Occipital lobe (tissue), 1 donor: ENCODE measurements at regions not wholly inside any gene's neighbourhood (a gene's known extent, or its start where the extent isn't known, plus 50 kb on each side); places are given as distances from the start of the nearest gene placed in this dataset.
"Not testable (repeated sequence)": the region's sequence is repeated elsewhere in the genome, so short reads cannot be mapped to it uniquely, and the experiment has no call there.

Experiments
- DNase-seq: peaks from one replicate; lab custom pipeline; 2025; lab: John Stamatoyannopoulos, UW

DNA sequence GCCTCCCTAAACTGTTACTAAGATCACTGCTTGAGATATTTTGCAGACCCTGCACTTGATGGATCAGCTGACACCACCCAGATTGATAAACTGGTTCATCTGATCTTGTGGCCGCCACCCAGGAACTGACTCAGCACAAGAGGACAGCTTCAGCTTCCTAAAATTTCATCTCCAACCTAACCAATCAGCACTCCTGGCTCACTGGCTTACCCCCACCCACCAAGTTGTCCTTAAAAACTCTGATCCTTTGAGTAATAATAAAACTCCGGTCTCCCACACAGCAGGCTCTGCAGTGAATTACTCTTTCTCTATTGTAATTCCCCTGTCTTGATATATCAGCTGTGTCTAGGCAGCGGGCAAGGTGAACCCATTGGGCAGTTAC, 174.8 kb downstream of the UTP18 start:
- DNase-seq: no peak

DNA sequence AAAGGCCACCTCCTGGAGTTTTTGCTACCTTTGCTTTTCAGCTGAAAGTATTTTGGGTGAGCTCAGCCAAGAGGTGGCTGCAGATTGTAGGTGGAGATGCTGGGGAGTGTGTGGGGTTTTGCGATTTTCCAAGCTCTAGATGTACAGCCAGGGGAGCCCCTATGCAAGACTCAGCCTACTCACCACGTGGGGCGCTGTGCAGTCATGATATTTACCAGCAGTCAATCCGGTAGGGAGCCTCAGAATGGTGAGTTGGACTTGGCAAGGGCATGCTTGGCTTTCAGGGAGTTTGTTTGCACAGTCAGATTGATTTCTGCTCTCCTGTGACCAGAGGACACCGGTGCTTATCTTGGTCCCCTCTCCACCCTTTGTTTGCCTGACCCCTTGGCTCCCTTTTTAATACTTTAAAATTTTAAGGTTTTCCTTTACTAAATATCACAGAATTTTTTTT, 175.3 kb downstream of the UTP18 start:
- peak; percentile 14 for DNase-seq

DNA sequence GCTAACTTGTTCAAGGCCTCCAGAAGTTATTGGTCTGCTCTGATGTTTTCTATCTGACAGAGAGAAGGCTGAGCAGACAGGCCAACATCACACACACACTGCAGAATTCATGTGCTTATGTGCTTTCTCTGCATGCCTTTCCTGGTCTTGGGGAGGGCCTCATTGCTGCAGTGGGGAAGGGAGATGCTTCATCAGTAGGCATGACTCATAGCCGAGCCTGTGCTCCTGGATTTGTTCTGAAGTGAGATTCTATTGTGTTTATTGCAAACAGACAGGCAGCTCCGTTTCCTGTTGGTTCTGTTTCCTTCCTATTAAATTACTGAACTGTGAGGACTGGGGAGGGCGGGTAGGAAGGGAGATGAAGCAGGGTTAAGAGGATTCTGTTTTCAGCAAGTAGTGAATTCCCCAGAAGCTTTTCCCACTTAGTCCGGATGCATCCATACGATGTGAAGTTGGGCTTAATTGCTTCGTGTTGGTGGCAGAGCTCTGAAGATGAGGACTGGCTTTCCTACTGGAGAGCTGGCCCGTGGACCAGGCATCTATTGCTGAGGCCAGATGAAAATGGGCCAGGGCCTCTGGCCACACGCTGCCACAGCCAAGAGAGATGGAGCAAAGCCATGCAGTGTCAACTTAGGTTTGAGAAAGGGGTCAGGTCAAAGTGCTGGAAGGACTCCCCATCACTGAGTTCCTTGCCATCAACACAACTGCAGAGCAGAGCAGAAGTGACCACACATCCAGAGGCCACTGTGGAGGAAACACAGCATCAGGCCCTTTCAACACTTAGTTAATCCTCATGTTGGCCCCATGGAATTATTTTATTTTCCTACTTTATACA, 179.3 kb downstream of the UTP18 start:
- peak; percentile 19 for DNase-seq

DNA sequence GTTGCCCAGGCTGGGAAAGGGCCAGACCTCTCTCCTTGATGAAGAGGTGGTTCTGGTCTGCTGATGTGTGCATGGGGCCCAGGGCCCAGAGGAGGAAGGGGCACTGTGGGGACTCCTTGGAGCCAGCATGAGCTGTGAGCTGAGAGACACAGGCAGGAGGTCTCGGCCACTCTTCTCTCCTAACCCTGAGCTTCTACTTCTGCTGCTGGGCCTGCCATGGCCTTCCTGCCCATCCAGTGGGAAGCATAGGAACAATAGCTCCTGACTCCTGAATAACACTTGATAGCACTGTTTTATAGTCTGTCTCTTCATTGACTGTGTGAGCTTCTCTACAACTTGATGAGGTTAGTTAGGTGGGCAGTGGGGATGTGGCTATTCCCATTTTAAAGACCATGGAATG, 181.1 kb downstream of the UTP18 start:
- no peak for DNase-seq

DNA sequence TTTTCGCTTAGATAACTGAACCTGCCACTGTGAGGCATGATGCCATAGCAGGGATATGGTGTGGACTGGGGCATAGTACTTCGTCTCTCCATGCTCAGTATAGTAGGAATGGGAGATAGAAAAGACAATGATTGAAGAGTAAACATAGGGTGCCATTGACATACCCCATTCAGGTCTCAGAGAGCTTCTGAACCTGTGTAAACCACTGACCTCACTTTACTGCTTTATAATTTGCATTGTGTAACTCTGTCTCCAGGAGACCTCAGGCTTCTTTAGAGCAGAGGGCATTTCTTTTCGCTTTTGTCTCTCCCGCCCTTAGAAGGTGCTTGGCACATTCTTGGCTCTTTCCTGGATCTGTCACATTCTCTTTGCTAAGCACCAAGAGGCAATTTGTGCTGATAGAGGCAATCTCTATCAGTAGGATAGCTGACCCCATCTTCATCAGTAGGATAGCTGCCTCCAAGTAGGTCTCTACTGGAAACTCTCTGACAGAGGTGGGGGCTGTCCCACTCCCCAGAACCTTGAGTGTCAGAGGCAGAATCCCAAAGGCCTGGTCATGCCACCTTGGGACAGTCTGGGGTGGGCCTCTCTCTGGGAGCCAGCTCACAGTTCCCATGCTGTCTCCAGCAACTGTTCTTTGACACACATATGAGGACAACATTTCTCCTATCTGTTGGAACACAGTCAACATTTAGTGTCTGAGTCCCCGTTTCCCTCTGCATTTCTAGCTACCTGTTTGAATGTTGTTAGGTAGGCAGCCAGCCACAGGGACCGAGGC, 181.9 kb downstream of the UTP18 start:
- DNase-seq: no peak

DNA sequence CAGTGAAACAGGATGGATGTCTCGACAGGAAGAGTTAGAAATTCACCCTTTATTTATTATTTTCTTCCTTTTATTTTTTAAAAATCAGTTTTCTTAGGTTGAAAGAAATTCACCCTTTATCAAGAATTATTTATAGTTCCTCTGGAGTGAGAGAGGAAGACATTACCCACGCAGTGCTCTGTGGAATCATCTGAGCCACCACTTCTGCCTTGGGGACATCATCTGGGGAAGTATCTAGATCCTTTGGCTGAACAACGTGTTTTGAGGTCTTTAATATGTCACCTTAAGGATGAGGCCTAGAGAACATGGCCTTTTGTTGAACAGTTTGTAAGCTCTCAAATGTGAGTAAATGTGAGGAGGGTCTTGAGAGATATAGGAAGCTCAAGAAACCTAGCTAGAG, 183.3 kb downstream of the UTP18 start:
- DNase-seq: no peak

DNA sequence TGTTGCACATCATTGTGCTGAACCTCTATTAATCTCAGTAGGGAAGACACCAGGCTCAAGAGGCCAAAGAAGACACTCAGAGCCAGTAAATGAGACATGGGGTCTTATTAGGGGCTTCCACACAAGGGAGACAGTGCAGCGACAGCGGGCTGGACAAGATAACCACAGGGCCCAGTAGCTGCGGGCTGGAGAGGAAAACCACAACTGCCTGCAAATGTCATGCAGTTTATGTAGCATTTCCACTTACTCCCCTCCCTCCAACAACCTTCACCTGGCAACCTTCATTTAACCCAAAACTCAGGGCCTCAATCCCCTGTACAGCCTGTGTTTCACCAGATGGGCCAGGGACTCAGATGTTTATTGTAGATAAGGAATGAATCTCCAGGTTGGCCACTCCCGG, 185.6 kb downstream of the UTP18 start:
- no peak for DNase-seq

DNA sequence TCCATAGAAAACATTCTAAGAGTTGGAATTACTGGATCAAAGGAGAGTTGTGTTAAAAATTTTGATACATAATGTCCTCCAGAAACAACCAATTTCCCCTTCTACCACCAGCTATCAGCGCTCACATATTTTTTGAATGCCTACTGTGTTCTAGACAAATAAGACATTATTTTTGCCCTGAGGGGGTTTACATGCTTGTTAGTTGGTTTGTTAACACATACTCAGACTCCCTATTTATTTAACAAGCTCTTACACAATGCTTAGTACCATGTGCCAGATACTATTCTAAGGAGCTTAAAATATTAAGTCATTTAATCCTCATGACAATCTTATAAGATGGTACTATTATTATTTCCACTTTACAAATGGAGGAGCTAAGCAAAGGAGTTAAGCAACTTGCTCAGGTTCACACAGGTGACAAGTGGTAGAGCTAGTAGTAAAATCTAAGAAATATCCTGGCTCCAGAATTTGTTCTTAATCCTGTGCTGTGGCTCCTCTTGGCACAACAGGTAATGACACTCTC, 194.2 kb downstream of the UTP18 start:
- no peak for DNase-seq

DNA sequence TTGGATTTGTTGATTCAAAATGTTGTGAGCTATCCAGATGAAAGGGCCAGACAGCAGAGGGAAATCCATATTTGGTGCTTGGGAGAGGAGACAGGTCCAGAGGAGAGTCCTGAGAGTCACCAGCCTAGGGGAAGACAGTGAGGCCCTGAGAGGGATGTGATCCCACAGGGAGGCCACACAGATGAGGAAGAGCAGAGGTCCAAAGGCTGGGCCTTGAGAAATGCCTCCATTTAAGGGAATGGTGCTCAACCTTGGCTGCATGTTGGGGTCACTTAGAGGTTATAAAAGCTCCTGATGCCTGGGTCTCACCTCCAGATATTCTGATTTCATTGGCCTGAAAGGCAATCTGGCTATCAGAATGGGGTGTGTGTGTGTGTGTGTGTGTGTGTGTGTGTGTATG, 194.9 kb downstream of the UTP18 start:
- DNase-seq: no peak

DNA sequence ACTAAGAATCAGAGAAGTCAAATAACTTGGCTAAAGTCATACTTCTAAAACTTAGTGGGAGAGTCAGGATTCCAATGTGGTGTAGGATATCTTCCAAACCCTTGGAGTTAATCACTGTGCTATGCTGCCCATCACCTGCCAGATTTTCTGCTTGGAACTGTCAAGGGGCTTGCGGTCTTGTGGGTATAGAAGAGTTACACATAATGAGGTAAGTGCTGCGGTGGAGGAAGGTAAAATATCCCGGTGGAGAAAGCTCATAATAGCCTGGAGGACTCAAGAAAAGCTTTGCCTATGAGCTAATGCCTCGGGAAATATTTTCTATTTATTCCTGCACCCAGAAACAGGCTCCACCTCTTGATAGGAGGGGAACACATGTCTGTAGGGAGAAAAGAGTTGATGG, 195.6 kb downstream of the UTP18 start:
- DNase-seq: no peak

DNA sequence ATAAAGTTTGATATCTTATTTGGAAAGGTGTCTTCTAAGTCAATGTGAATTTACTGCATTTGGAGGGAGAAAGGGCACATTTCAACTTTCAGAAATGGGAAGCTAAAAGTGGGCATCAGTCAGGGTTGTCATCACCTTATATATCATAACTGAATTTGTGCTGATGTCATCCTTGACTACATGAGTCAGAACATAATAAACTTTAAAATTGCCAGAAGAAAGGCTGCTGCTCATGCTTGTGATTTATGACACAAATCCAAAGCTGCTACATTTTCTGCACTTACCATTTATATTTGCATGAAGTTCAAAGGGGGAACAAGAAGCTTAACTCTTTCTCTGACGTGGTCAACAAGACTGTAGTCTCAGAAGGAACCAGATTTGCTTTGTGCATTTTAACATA, 196.6 kb downstream of the UTP18 start:
- DNase-seq: no peak

DNA sequence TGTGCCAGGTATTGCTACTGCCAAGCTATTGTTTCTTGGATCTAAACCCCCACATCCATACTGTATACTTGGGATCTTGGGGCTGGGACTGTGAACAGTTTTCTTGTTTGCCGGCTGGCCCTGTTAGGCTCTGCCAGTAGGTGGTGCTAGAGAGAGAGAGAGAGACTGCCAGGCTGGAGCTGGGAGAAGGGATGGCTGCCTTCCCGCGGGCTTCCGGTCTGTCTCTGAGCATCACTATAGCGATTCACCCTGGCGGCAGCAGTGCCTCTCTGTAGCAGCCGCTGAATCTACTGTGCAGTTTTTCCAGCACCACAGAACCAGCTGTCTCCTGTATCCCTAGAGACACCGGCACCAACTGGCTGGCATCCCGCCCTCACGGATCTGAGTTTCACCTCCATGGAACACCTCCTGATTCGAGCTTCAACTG, 201.2 kb downstream of the UTP18 start:
- peak; percentile 9 for DNase-seq

DNA sequence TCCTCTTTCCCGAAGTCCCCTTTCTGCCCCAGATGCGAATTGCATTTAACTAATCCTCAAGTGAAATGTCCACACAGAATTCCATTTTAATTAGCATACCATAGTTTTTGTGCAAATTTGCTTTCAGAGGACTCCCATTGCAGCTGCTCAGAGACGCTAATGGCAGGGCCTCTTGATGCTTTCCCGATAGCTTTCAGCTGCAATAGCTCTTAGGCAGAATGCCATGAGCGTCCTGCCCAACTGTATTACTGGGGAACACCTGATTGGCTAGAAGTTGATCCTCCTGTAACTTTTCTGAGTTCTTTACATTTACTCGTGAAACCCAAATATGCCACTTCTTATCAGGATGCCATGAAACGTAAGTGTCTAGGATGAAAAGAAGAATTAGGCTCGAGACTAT, 203.0 kb downstream of the UTP18 start:
- DNase-seq: no peak

DNA sequence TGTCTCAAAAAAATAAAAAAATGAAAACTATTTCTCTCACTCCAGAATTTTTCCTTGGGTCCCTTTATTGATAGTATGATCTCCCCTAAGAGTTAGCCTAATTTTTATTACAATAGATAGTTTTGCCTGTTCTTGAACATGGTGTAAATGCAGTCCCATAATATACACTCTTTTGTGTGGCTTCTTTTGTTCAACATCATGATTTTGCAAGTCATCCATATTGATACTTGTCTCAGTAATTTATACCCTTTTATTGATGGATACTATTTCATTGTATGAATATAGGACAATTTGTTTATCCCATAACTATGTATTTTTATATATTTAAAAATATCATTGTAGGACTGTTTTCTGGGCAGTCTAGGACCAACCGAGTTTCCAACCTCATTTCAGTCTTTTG, 207.0 kb downstream of the UTP18 start:
- no peak for DNase-seq

DNA sequence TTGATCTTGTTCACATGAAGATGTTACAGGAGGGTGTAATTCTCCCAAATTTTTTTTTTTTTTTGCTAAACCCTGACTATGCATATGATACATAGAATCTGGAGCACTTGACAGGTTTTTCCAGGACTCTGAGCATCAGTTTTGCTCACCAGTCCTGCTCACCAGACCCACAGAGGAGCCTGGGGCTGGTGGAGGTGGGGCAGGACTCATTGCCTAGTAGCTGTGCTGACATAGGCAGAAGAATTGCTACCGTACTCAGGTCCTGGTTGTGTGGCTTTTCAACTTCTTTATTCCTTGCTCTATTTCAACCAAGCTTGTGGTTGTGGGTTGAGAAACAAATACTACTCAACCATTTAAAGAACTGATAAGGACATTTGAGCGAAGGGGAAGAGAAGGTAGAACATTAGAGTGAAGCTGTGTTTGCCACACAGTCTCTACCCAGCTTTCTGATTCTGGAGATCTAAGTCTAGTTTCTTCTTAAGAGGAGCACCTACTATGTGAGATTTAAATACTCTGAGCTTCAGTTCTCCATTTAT, 212.4 kb downstream of the UTP18 start:
- no peak for DNase-seq

DNA sequence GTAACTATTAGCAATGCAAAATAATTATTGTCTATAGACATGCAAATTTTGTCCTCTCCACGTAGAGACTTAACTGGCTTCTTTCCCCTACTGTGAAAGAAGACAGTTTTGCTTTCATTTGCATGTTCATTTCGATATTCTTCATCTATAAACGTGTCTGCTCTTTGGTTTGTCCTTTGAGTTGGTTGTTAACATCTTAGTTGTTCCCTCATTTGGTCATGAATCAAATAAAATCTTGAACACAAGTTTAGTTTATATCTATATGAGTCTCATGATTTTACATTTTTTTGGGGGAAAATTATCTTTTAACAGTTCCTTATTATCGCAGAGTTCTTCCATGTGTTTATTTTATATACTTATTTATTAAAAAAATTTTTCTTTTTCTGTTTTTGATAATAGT, 214.4 kb downstream of the UTP18 start:
- no peak for DNase-seq

DNA sequence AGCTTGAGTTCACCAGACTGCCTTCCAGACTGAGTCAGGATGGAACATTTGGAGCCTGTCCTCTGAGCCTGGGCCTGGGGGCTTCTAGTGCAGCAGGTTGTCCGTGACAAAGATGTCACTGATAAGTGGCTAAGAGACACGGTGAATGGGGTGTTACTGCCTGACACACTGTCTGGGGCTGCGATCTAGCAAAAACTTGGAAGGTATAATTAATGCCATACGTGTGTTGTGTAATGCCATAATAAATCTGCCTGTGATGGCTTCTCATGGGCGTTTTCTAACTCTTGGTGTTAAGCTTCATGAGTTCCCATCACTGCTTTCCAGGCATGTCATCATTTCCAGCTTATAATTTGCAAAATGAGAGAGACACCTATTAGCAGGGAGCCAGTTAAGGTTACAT, 215.4 kb downstream of the UTP18 start:
- DNase-seq: no peak

DNA sequence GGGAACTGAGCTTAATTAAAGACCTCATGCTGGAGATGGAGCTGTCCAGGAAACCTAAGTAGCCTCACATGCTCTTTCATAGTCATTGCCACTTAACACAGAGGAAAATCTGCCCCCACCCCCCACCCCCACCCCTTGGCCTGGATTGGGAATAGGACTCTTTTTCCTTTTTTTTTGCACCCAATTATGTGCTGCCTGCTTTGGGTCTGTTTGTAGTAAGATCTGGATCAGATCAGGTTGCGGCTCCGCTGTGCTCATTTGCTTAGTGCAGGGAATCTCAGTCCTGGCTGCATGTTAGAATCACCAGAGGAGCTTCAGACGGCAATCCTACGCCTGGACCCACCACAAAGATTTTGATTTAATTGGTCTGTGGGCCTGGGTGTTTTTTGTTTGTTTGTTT, 219.0 kb downstream of the UTP18 start:
- no peak for DNase-seq

DNA sequence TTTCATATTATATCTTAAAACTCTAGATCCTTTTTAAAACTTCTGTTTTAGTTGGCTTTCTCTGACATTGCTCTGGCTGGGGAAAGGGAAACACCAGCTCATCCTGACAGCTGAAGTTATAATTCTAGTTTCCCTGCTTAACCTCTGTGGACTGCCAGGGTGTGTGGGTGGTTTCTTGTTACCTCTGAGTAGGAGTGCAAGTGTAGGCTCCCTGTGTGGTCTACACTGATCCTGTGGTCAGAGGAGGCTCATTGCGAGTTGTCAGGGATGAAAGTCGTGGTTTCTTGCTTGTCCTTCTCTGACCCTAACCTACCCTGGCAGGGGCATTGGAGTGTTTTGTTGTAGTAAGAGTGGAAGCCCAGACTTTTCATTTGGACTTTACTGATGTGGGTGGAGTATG, 221.0 kb downstream of the UTP18 start:
- DNase-seq: no peak

DNA sequence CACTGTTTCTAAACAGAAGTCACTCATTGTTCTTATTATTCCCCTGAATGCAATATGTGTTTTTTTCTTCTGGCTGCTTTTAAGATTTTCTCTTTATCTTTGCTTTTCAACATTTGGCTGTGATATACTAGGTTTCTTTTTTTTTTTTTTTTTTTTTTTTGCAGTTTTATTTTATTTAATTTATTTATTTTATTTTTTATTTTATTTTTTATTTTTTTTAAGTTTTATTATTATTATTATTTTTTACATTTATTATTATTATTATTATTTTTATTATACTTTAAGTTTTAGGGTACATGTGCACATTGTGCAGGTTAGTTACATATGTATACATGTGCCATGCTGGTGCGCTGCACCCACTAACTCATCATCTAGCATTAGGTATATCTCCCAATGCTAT, 221.9 kb downstream of the UTP18 start:
- DNase-seq: not testable (repeated sequence)

DNA sequence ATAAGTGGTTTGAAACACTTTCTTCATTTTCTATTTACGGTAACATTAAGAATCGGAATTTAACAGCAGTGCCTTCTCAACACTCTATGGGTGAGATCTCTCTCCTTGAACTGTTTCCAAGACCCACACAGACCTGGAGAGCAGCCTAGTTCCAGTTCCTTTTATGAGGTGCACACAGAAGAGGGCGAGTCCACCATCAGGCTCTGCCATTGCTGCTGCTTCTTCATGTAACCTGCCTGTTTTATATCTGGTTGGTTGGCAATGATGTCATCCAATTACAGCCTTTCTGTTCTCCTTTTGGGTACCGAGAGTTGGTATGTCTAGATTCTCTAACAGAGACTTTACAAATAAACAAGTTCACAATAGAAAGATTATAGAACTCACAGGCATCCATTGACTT, 225.7 kb downstream of the UTP18 start:
- no peak for DNase-seq

DNA sequence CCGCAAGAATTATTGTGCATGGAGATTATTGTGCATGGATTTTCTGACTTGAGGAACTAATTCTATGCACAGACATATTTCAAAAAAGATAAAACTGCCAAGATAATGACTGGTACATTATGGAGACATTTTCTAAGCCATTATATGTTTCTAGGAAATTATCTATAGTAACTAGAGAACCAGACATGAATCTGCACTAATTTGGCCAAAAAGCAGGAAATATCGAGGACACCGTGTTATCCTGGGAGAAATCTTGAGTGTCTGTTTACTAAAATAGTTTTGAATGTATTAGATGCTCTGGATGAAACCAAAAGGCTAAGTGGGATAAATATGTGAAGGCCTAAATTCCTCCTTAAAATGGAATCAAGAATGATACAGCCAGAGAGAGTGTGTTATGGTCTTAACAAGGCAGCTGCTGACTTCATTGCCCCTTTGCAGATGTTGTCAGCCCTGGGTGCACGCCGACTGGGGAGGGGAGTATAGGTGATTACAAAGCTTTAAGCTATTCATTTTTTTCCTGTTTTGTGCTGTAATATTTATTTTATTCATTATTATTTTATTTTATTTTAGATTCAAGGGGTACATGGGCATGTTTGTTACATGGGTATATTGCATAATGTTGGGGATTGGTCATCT, 226.7 kb downstream of the UTP18 start:
- no peak for DNase-seq
